SH-SY5Y (cell line): ENCODE measurements at regions not wholly inside any gene's neighbourhood (a gene's known extent, or its start where the extent isn't known, plus 50 kb on each side); places are given as distances from the start of the nearest gene placed in this dataset.

Experiments
- GATA2 ChIP-seq: IDR thresholded peaks from 2 replicates; pipeline ENCODE4 v1.6.1; 2011; ENCODE audit warnings: mild to moderate bottlenecking, low read depth, low read length
- GATA3 ChIP-seq: IDR thresholded peaks from 2 replicates; pipeline ENCODE4 v1.6.1; 2011; ENCODE audit warnings: low read depth, mild to moderate bottlenecking, low read length, moderate library complexity

- no peak for TF ChIP-seq GATA3
- TF ChIP-seq GATA2, result no peak
Observed at GRCh38 chr2:221671515-221671914, 99.4 kb upstream of the EPHA4 start.

- no peak for TF ChIP-seq GATA3
- TF ChIP-seq GATA2, result no peak
Observed at GRCh38 chr2:221662689-221663391, 90.7 kb upstream of the EPHA4 start.

DNA sequence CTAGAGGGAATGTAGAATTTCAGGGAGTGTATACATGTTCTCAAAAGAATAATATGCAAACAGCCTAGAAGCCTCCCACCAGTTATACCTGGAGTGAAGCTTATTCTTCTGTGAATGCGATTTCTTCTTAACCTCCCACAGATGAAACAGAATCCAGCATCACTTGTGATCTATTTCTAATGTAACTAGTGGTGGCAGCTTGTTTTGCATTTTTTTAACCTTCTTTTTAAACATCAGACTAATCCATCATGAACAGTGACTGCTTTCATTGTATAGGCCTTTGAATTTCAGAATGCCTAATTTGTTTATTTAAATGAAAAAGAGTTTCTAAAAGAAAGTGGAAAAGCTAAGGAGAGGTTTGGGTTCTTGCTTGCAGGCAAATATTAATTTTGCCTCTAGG is 85.7 kb upstream of the EPHA4 start:
- TF ChIP-seq GATA2 (no peak), GATA3 (no peak)

DNA sequence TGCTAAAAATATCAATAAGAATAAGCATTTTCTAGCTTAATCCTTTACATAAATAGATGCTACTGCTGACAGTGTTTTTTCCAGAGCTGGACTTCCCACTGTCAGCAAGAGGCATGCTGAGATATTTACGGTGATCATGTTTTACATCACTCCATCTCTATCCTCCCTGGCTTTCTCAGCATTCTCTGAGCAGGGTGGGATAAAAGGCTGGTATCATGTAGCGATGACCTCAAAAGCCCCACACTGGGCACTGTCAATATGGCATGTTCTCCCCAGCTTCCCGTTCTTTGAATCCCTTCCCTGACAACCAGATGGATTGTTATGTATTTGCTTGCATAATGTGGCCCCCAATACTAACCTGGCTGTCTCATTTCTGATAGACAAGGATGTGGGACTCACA is 83.2 kb upstream of the EPHA4 start:
- TF ChIP-seq GATA2 (no peak), GATA3 (no peak)

- TF ChIP-seq GATA2 (no peak), GATA3 (no peak)
Observed at GRCh38 chr2:221653182-221653581, 81.1 kb upstream of the EPHA4 start.

GRCh38 chr2:221649051-221649775 is 77.1 kb upstream of the EPHA4 start:
- TF ChIP-seq GATA3, result no peak
- TF ChIP-seq GATA2, result no peak

DNA sequence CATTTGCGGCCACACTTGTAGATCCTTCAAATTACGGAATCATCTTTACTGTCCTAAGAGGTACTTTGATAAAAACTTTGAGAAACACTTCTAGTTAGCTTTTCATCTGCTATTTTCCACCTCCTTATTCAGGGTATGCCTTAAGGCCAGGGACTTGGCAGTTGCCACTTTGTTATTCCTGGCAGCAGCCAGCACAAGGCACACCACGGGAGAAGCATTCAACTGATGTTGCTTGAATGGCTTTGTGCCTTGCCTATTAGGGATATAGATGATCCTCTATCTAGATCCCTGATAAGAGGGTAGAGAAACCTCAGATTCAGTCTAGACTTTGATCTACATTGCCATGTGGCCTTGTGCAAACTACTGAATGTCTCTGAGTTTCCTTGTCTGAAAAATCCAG is 70.3 kb upstream of the EPHA4 start:
- TF ChIP-seq GATA2 (no peak), GATA3 (no peak)

DNA sequence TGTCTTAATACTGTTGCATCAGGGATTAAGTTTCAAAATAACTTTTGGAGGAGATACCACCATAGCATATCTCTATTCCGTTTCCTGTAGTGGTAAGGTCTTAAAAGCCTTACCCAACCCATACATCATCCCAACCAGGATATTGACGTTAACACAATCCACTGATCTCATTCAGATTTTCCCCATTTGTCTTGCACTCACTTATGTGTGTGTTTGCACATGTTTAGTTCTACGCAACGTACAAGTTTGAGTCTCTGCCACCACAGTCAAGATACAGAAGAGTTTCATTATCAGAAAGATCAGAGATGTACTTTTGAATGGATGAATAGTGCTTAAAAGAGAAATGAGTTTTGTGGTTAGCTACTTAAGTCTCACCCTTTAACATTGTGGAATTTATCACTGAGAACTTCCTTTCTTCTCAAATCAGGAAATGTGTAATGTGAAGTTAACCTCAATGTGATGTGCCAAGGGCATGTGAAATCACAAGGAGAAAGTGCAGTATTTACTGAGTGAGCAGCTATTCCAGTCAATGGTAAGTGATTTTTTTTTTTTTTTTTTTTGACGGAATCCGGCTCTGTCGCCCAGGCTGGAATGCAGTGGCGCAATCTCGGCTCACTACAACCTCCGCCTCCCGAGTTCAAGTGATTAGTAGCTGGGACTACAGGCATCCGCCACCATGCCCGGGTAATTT is 69.2 kb upstream of the EPHA4 start:
- TF ChIP-seq GATA2 (no peak), GATA3 (no peak)

DNA sequence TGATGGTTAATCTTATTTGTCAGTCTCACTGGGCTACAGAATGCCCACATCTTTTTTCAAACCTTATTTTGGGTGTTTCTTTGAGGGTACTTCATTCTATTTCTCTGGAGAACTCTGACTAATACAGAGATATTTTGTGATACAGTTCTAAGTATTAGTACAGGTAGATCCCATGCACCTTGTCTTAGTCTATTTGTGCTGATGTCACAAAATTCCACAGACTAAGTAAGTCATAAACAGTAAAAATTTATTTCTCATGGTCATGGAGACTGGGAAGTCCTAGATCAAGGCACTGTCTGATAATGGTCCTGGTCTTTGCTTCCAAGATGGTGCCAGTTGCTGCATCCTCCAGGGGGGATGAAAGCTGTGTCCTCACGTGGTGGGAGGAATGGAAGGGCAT is 68.6 kb upstream of the EPHA4 start:
- TF ChIP-seq GATA2, result no peak
- no peak for TF ChIP-seq GATA3

DNA sequence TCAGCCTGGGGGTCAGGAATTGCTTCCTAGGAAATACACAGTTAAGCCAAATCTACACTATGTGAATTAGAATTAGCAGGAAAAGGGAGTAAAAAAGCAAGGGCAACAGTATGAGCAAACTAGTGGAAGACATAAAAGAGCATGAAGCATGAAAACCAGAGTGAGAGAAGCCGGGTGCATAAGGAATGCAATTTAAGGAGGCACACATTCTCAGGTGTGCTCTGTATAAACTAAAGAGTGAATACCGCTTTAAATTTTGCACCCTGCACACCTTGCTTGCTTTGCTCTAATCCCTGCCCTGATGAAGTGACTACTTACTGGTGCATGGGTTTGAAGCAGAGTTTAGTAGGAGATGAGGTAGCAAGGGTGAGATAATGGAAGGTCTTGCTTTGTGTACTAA is 65.7 kb upstream of the EPHA4 start:
- TF ChIP-seq GATA3 (no peak), GATA2 (no peak)

DNA sequence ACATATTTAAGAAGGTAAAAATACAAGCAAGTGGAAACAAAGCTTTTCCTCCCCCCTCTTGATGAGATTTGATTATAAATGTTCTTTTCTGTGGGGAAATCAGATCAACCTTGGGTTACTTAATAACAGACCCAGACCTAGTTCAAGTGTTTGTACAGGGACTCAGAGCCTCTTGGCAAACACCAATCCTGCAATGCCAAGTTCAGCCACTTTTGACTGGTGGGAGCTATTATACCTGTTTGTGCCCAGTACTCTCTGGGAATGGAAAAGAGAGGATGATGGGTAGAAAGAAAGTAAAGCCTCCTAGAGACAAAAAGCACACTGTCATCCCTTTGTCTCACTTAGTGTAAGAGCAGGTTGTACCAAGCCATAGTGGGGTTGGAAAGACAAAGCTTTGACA is 63.8 kb upstream of the EPHA4 start:
- TF ChIP-seq GATA3, result no peak
- no peak for TF ChIP-seq GATA2

DNA sequence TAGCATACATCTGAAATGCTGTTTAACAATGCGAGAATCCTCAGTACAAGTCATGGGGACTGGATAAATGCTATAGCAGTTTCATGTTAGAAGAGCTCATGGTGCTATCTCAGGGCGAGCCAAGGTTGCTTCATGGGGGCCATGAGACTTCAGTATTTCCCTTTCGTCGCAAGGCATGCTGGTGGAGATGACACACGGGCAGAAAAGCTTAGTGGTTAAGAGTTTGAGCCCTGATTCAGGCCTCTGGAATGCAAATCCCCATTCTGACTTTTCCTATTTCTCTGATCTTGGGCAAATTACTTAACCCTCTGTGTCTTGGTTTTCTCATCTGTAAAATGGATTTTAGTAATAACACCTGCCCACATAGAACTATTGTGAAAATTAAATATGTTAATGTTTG is 57.4 kb upstream of the EPHA4 start:
- TF ChIP-seq GATA3 (no peak), GATA2 (no peak)

- TF ChIP-seq GATA3, result no peak
- no peak for TF ChIP-seq GATA2
Observed at GRCh38 chr2:221624475-221624874, 52.4 kb upstream of the EPHA4 start.
